Neural cell (in vitro differentiated cells): ENCODE measurements at regions not wholly inside any gene's neighbourhood (a gene's known extent, or its start where the extent isn't known, plus 50 kb on each side); places are given as distances from the start of the nearest gene placed in this dataset.

Experiments used
- CTCF ChIP-seq: fragments of 450-650 bp; IDR thresholded peaks from 2 replicates; pipeline ENCODE4 v1.5.1; 2014; ENCODE audit warnings: antibody characterized with exemption, mild to moderate bottlenecking, moderate library complexity; ENCODE audit not compliant: poor library complexity, severe bottlenecking
- EP300 ChIP-seq: fragments of 450-650 bp; conservative IDR thresholded peaks from 2 replicates; pipeline ENCODE4 v1.6.1; 2014; ENCODE audit warnings: antibody characterized with exemption, mild to moderate bottlenecking, moderate library complexity; ENCODE audit not compliant: poor library complexity, severe bottlenecking
- EZH2 ChIP-seq: fragments of 200-600, 300-800 bp; shearing (Covaris generic), sonication (generic); IDR thresholded peaks from 2 replicates; pipeline ENCODE4 v1.6.1; 2014; ENCODE audit warnings: antibody characterized with exemption, low read length, borderline replicate concordance, mild to moderate bottlenecking; ENCODE audit not compliant: insufficient read depth, poor library complexity, severe bottlenecking
- MXI1 ChIP-seq: fragments of 450-650 bp; conservative IDR thresholded peaks from 2 replicates; pipeline ENCODE4 v1.6.1; 2014; ENCODE audit warnings: antibody characterized with exemption, mild to moderate bottlenecking; ENCODE audit not compliant: poor library complexity, severe bottlenecking
- POLR2AphosphoS5 ChIP-seq: IDR thresholded peaks from 2 replicates; pipeline ENCODE4 v1.6.1; 2012
- RAD21 ChIP-seq: fragments of 450-650 bp; conservative IDR thresholded peaks from 2 replicates; pipeline ENCODE4 v1.6.1; 2014; ENCODE audit warnings: antibody characterized with exemption, mild to moderate bottlenecking, moderate library complexity
- REST ChIP-seq: IDR thresholded peaks from 2 replicates; pipeline ENCODE4 v1.6.1; 2012; ENCODE audit warnings: borderline replicate concordance
- SMC3 ChIP-seq: fragments of 450-650 bp; conservative IDR thresholded peaks from 2 replicates; pipeline ENCODE4 v1.6.1; 2014; ENCODE audit warnings: antibody characterized with exemption, mild to moderate bottlenecking, moderate library complexity; ENCODE audit not compliant: poor library complexity
- TAF1 ChIP-seq: IDR thresholded peaks from 2 replicates; pipeline ENCODE4 v1.6.1; 2012; ENCODE audit warnings: low read depth

- TF ChIP-seq TAF1 (no peak), EP300 (no peak), CTCF (no peak), EZH2 (no peak), REST (no peak), RAD21 (no peak), MXI1 (no peak), SMC3 (no peak), POLR2AphosphoS5 (no peak)
These were observed 130.5 kb upstream of the CRY1 start for GRCh38 chr12:107223821-107224220.
